HepG2 (cell line): ENCODE measurements at regions not wholly inside any gene's neighbourhood (a gene's known extent, or its start where the extent isn't known, plus 50 kb on each side); places are given as distances from the start of the nearest gene placed in this dataset.
A peak's percentile ranks its signal among the peaks of the same experiment; 100 is the strongest.

Experiments used
- ATAC-seq: fragments of 200-7000 bp; cut with Tn5 transposase; 3 replicates; pipeline ENCODE4 v1.9.1; 2020; ENCODE audit warnings: mild to moderate bottlenecking, moderate library complexity
- BruUV-seq: library from RNA; stranded (reverse); fragments of 400-500 nt; replicated peaks from 2 replicates; lab custom pipeline; 2021; lab: Mats Ljungman, UMichigan
- CTCF ChIA-PET: fragments of 300-600 bp; formaldehyde crosslinking; extraction: SDS; loops from one replicate; lab custom pipeline; 2021; ENCODE audit warnings: low total read pairs, inconsistent platforms, low intra/inter-chr PET ratio; lab: Yijun Ruan, JAX
- POLR2A ChIA-PET: fragments of 350-600 bp; sonication (Branson Sonifier 250); formaldehyde crosslinking; loops from one replicate; lab custom pipeline; 2020; ENCODE audit warnings: antibody characterized with exemption, inconsistent platforms; lab: Yijun Ruan, JAX
- DNase-seq: peaks from one replicate; pipeline ENCODE4 v3.0.0-alpha.2; 2015; ENCODE audit warnings: low spot score
- FAIRE-seq: peaks from 3 replicates; lab custom pipeline; 2011; peaks lifted over from hg19 to GRCh38; lab: Jason Lieb, UNC
- H2AFZ ChIP-seq: one replicate; pipeline ENCODE4 v1.6.1; 2011; ENCODE audit warnings: low read length, inconsistent platforms
- H3K27ac ChIP-seq: fragments of 300-600 bp; 3 replicates; pipeline ENCODE4 v1.8.0; 2011; ENCODE audit warnings: mixed run types, mild to moderate bottlenecking, mixed read lengths, low read length, inconsistent platforms; ENCODE audit not compliant: insufficient read depth; ENCODE audit errors: extremely low read length
- H3K27me3 ChIP-seq, 2 experiments: fragments of 200-600 bp in 1 of 2; 2 replicates in 1 of 2; 3 replicates in 1 of 2; pipeline versions ENCODE4 v1.6.0 to v1.8.0; 2011; ENCODE audit warnings: low read length in 2 of 2, mild to moderate bottlenecking in 2 of 2, moderate library complexity in 2 of 2, inconsistent platforms in 1 of 2; ENCODE audit not compliant: insufficient read depth in 2 of 2, control insufficient read depth in 1 of 2
- H3K36me3 ChIP-seq, 2 experiments: fragments of 200-600 bp in 1 of 2; replicated peaks in 1 of 2; 2 replicates in 1 of 2; 3 replicates in 1 of 2; pipeline versions ENCODE4 v1.5.1 to v1.8.0; 2011; ENCODE audit warnings: low read length in 2 of 2, inconsistent platforms in 1 of 2; ENCODE audit not compliant: insufficient read depth in 2 of 2, control insufficient read depth in 1 of 2
- H3K4me1 ChIP-seq: 2 replicates; pipeline ENCODE4 v1.5.1; 2012; ENCODE audit warnings: low read length, inconsistent platforms; ENCODE audit not compliant: insufficient read depth
- H3K4me2 ChIP-seq: 2 replicates; pipeline ENCODE4 v1.6.0; 2011; ENCODE audit warnings: low read depth, low read length, inconsistent platforms
- H3K4me3 ChIP-seq, 3 experiments: fragments of 200-600 bp in 1 of 3; sonication (generic), shearing (Covaris generic) in 1 of 3; replicated peaks in 1 of 3; 2 replicates each; pipeline ENCODE4 v1.5.1; 2011 to 2016; ENCODE audit warnings: low read length in 3 of 3, inconsistent platforms in 2 of 3, low read depth in 2 of 3, mild to moderate bottlenecking in 2 of 3, control low read depth in 1 of 3, mixed read lengths in 1 of 3; ENCODE audit not compliant: insufficient read depth in 1 of 3
- H3K79me2 ChIP-seq: one replicate; pipeline ENCODE4 v1.6.1; 2011; ENCODE audit warnings: low read length, inconsistent platforms; ENCODE audit not compliant: insufficient read depth
- H3K9ac ChIP-seq: 2 replicates; pipeline ENCODE4 v1.6.0; 2011; ENCODE audit warnings: mild to moderate bottlenecking, low read depth, low read length, inconsistent platforms; ENCODE audit not compliant: insufficient read depth
- H3K9me3 ChIP-seq: 2 replicates; pipeline ENCODE4 v1.5.1; 2012; ENCODE audit warnings: mild to moderate bottlenecking, low read length
- H4K20me1 ChIP-seq: 2 replicates; pipeline ENCODE4 v1.6.0; 2011; ENCODE audit warnings: inconsistent platforms, mild to moderate bottlenecking, low read length, moderate library complexity; ENCODE audit not compliant: insufficient read depth
- E2F1 ChIP-seq: sonication (generic); formaldehyde crosslinking; IDR thresholded peaks from 2 replicates; pipeline ENCODE4 v1.5.0; 2020; ENCODE audit warnings: missing genetic modification reagents
- GMEB2 ChIP-seq: IDR thresholded peaks from 2 replicates; pipeline ENCODE4 v1.6.1; 2016; ENCODE audit warnings: missing biosample characterization, missing genetic modification reagents, low read depth
- POLR2A ChIP-seq, 2 experiments: IDR thresholded peaks; 2 replicates each; pipeline ENCODE4 v1.6.1; 2011; ENCODE audit warnings: low read depth in 2 of 2, low read length in 2 of 2, mild to moderate bottlenecking in 1 of 2, moderate library complexity in 1 of 2; ENCODE audit not compliant: insufficient read depth in 1 of 2
- TARDBP ChIP-seq: sonication (generic); formaldehyde crosslinking; IDR thresholded peaks from 2 replicates; pipeline ENCODE4 v1.8.0; 2022; ENCODE audit warnings: mild to moderate bottlenecking, missing genetic modification reagents
- ZBTB49 ChIP-seq: sonication (generic); formaldehyde crosslinking; IDR thresholded peaks from 2 replicates; pipeline ENCODE4 v1.4.0; 2020; ENCODE audit warnings: missing genetic modification reagents, borderline replicate concordance
- ZEB1 ChIP-seq: IDR thresholded peaks from 2 replicates; pipeline ENCODE4 v1.6.1; 2012; ENCODE audit warnings: mild to moderate bottlenecking, low read depth, inconsistent platforms; ENCODE audit not compliant: insufficient replicate concordance
- ZFP62 ChIP-seq: sonication (generic); formaldehyde crosslinking; IDR thresholded peaks from 2 replicates; pipeline ENCODE4 v1.4.0; 2020; ENCODE audit warnings: missing genetic modification reagents
- ZNF333 ChIP-seq: sonication (generic); formaldehyde crosslinking; IDR thresholded peaks from 2 replicates; pipeline ENCODE4 v1.4.0; 2020; ENCODE audit warnings: mild to moderate bottlenecking, missing genetic modification reagents, borderline replicate concordance
- WGBS: methylation state at CpG from one replicate; pipeline ENCODE4 v1.1.6; 2017; ENCODE audit warnings: low lambda C conversion rate; 5-methylcytosine and 5-hydroxymethylcytosine counted together
- in situ Hi-C: cut with HindIII; loops from 2 replicates; pipeline ENCODE4 v1.10.0; 2017; ENCODE audit warnings: low pct_unique_long_range_greater_than_20kb; ENCODE audit not compliant: extremely low pct_ligation_motif_present
- intact Hi-C: fragments of 100-400 bp; cut with micrococcal nuclease; formaldehyde crosslinking; loops from one replicate; pipeline ENCODE4 v1.10.0; 2022; ENCODE audit not compliant: unreplicated experiment
- TF ChIP-seq, protein P1 (sequence below): sonication (generic); formaldehyde crosslinking; IDR thresholded peaks from 2 replicates; pipeline ENCODE4 v1.5.1; 2020; ENCODE audit warnings: mild to moderate bottlenecking, moderate library complexity, missing genetic modification reagents
- TF ChIP-seq, protein P2 (sequence below): sonication (generic); formaldehyde crosslinking; IDR thresholded peaks from 2 replicates; pipeline ENCODE4 v1.4.0; 2020; ENCODE audit warnings: mild to moderate bottlenecking, missing genetic modification reagents
- TF ChIP-seq, protein P3 (sequence below): sonication (generic); formaldehyde crosslinking; IDR thresholded peaks from 2 replicates; pipeline ENCODE4 v1.8.0; 2022; ENCODE audit warnings: mild to moderate bottlenecking, missing genetic modification reagents, moderate library complexity

DNA sequence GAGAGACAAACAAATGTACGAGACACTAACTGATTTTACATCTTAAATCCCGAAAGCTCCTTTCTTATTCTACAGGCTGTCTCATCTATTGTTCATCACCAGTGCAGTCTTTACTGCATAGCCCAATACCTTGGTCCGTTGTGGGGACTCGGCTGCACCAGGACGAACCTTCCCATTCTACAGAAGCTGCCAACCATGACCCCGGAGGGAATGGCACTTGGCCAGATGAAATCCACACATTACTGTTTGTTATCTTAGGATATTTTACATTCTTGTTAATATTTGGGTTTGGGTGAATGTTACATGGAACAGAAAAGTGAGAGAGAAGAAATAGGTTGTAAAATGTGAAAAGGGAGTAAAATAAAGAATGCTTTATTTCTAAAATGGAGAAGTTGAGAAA lies 195.1 kb downstream of the RFC3 start:
- no peaks in the 10 kb centered on the region for H3K9me3 ChIP-seq
- FAIRE-seq: no peak
- ChIA-PET POLR2A (interaction anchor here (1.8 to 2.5 kb wide), 2 partner anchors 24 to 76 kb away, joined by 7 to 20 read pairs; no protein-coding TSS in a partner anchor), CTCF (no interaction called here)
- no peak overlapping the region for H3K4me3 ChIP-seq
- H3K27me3 ChIP-seq: no peaks in the 10 kb centered on the region
- no peak overlapping the region for H2AFZ ChIP-seq
- peak overlapping the region; percentile 84 for H3K27ac ChIP-seq
- no peak for ATAC-seq
- H3K4me1 ChIP-seq: peaks cover 62% of the 10 kb centered on the region
- TF ChIP-seq ZEB1 (no peak), ZFP62 (no peak), ZBTB49 (CRISPR knock-in tag) (no peak), TARDBP (CRISPR knock-in tag) (no peak), GMEB2 (CRISPR knock-in tag) (no peak), E2F1 (CRISPR knock-in tag) (no peak), ZNF333 (CRISPR knock-in tag) (no peak), POLR2A (IDR thresholded peaks at IDR 0.05; ENCODE audit: insufficient read depth in 1 of 2, low read depth in 2 of 2, low read length in 2 of 2) (no peak)
- TF ChIP-seq, protein P1, sequence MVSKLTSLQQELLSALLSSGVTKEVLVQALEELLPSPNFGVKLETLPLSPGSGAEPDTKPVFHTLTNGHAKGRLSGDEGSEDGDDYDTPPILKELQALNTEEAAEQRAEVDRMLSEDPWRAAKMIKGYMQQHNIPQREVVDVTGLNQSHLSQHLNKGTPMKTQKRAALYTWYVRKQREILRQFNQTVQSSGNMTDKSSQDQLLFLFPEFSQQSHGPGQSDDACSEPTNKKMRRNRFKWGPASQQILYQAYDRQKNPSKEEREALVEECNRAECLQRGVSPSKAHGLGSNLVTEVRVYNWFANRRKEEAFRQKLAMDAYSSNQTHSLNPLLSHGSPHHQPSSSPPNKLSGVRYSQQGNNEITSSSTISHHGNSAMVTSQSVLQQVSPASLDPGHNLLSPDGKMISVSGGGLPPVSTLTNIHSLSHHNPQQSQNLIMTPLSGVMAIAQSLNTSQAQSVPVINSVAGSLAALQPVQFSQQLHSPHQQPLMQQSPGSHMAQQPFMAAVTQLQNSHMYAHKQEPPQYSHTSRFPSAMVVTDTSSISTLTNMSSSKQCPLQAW: no peak
- TF ChIP-seq, protein P2, sequence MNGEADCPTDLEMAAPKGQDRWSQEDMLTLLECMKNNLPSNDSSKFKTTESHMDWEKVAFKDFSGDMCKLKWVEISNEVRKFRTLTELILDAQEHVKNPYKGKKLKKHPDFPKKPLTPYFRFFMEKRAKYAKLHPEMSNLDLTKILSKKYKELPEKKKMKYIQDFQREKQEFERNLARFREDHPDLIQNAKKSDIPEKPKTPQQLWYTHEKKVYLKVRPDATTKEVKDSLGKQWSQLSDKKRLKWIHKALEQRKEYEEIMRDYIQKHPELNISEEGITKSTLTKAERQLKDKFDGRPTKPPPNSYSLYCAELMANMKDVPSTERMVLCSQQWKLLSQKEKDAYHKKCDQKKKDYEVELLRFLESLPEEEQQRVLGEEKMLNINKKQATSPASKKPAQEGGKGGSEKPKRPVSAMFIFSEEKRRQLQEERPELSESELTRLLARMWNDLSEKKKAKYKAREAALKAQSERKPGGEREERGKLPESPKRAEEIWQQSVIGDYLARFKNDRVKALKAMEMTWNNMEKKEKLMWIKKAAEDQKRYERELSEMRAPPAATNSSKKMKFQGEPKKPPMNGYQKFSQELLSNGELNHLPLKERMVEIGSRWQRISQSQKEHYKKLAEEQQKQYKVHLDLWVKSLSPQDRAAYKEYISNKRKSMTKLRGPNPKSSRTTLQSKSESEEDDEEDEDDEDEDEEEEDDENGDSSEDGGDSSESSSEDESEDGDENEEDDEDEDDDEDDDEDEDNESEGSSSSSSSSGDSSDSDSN (CRISPR knock-in tag): no peak
- TF ChIP-seq, protein P3, sequence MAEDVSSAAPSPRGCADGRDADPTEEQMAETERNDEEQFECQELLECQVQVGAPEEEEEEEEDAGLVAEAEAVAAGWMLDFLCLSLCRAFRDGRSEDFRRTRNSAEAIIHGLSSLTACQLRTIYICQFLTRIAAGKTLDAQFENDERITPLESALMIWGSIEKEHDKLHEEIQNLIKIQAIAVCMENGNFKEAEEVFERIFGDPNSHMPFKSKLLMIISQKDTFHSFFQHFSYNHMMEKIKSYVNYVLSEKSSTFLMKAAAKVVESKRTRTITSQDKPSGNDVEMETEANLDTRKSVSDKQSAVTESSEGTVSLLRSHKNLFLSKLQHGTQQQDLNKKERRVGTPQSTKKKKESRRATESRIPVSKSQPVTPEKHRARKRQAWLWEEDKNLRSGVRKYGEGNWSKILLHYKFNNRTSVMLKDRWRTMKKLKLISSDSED: no peak
- WGBS: 95% methylated on average over 6 of the region's 6 CpGs
- H3K9ac ChIP-seq: no peak overlapping the region
- no peaks in the 10 kb centered on the region for H3K36me3 ChIP-seq
- no peaks in the 10 kb centered on the region for H3K79me2 ChIP-seq
- DNase-seq: no peak
- H4K20me1 ChIP-seq: no peaks in the 10 kb centered on the region
- no TSS peak for BruUV-seq
- intact Hi-C loops: loop anchor here (5.0 kb wide), 1 partner anchor 76 kb away; no protein-coding TSS in a partner anchor
- H3K4me2 ChIP-seq: no peak overlapping the region
- in situ Hi-C loops: no loop called here
